Cardiac muscle cell (in vitro differentiated cells and primary cell): ENCODE measurements at regions not wholly inside any gene's neighbourhood (a gene's known extent, or its start where the extent isn't known, plus 50 kb on each side); places are given as distances from the start of the nearest gene placed in this dataset.

ENCODE experiments used
- DNase-seq, 2 donors: peaks; one replicate each; pipeline versions ENCODE4 v3.0.0 to v3.0.0-alpha.2; 2010 to 2017; ENCODE audit warnings: low read depth in 1 of 2, low spot score in 1 of 2
- H3K27ac ChIP-seq: fragments of 200-600 bp; sonication (generic); 2 replicates; pipeline ENCODE4 v1.5.1; 2016
- H3K27me3 ChIP-seq: fragments of 200-600 bp; sonication (generic); 2 replicates; pipeline ENCODE4 v1.6.0; 2016; ENCODE audit warnings: control low read depth
- H3K36me3 ChIP-seq: fragments of 200-600 bp; sonication (generic); 2 replicates; pipeline ENCODE4 v1.5.1; 2016; ENCODE audit warnings: control low read depth
- H3K4me1 ChIP-seq: fragments of 200-600 bp; sonication (generic); 2 replicates; pipeline ENCODE4 v1.8.1; 2017; ENCODE audit warnings: low read depth, mild to moderate bottlenecking, mixed run types
- H3K4me3 ChIP-seq: fragments of 200-600 bp; sonication (generic); 2 replicates; pipeline ENCODE4 v1.5.1; 2016; ENCODE audit warnings: mild to moderate bottlenecking
- H3K9me3 ChIP-seq: fragments of 200-600 bp; sonication (generic); 2 replicates; pipeline ENCODE4 v1.5.1; 2017; ENCODE audit warnings: low read depth, mild to moderate bottlenecking, control low read depth
- CTCF ChIP-seq: IDR thresholded peaks from 2 replicates; pipeline ENCODE4 v1.5.1; 2012; ENCODE audit warnings: low read depth, mild to moderate bottlenecking, low read length

- TF ChIP-seq CTCF = no peak
- Histone ChIP-seq H3K36me3 (no peaks in the 10 kb centered on the region), H3K4me3 (no peak overlapping the region), H3K27me3 (no peaks in the 10 kb centered on the region), H3K27ac (no peak overlapping the region), H3K4me1 (no peaks in the 10 kb centered on the region), H3K9me3 (no peaks in the 10 kb centered on the region)
- no peak for DNase-seq
Measured at GRCh38 chr6:14900919-14901318, 344.9 kb upstream of the JARID2 start.

- H3K27ac ChIP-seq = no peak overlapping the region
- H3K27me3 ChIP-seq = no peaks in the 10 kb centered on the region
- DNase-seq = no peak
- no peaks in the 10 kb centered on the region for H3K9me3 ChIP-seq
- TF ChIP-seq CTCF = no peak
- H3K4me1 ChIP-seq = no peaks in the 10 kb centered on the region
- no peak overlapping the region for H3K4me3 ChIP-seq
- H3K36me3 ChIP-seq = no peaks in the 10 kb centered on the region
Measured at GRCh38 chr6:14903176-14904038, 342.5 kb upstream of the JARID2 start.

- Histone ChIP-seq H3K36me3 (no peaks in the 10 kb centered on the region), H3K27me3 (no peaks in the 10 kb centered on the region), H3K9me3 (no peaks in the 10 kb centered on the region), H3K4me3 (no peak overlapping the region), H3K4me1 (no peaks in the 10 kb centered on the region), H3K27ac (no peak overlapping the region)
- no peak for DNase-seq
- no peak for TF ChIP-seq CTCF
Measured at GRCh38 chr6:14905201-14905600, 340.7 kb upstream of the JARID2 start.

GRCh38 chr6:14906621-14907020 lies 339.2 kb upstream of the JARID2 start:
- Histone ChIP-seq H3K27me3 (no peaks in the 10 kb centered on the region), H3K4me3 (no peak overlapping the region), H3K9me3 (no peaks in the 10 kb centered on the region), H3K36me3 (no peaks in the 10 kb centered on the region), H3K27ac (no peak overlapping the region), H3K4me1 (no peaks in the 10 kb centered on the region)
- TF ChIP-seq CTCF = no peak
- DNase-seq = no peak

- Histone ChIP-seq H3K27ac (no peak overlapping the region), H3K4me3 (no peak overlapping the region), H3K9me3 (no peaks in the 10 kb centered on the region), H3K4me1 (no peaks in the 10 kb centered on the region), H3K36me3 (no peaks in the 10 kb centered on the region), H3K27me3 (no peaks in the 10 kb centered on the region)
- peak in 1 of 2 donors; percentile 64 for DNase-seq
- TF ChIP-seq CTCF = no peak
Measured at GRCh38 chr6:14910692-14911547, 334.9 kb upstream of the JARID2 start.
